ENCODE measurements at regions not wholly inside any gene's neighbourhood (a gene's known extent, or its start where the extent isn't known, plus 50 kb on each side); places are given as distances from the start of the nearest gene placed in this dataset.

GRCh38 chr7:119660080-119660479 is 612.9 kb upstream of the KCND2 start:
- no peak for DNase-seq
- Mint-ChIP-seq H3K4me3 (no peak overlapping the region), H3K4me1 (ENCODE audit: low read depth) (no peaks in the 10 kb centered on the region), H3K27me3 (ENCODE audit: low read depth) (no peaks in the 10 kb centered on the region), H3K27ac (no peak overlapping the region), H3K9me3 (peaks cover 3% of the 10 kb centered on the region), H3K36me3 (ENCODE audit: low read depth) (no peaks in the 10 kb centered on the region)
- intact Hi-C loops (cut with micrococcal nuclease), result no loop called here
- CTCF ChIA-PET, result no interaction called here

GRCh38 chr7:119664601-119665000 is 608.4 kb upstream of the KCND2 start:
- peaks cover 4% of the 10 kb centered on the region for H3K9me3 Mint-ChIP-seq
- no peak overlapping the region for H3K27ac Mint-ChIP-seq
- no peak for DNase-seq
- H3K27me3 Mint-ChIP-seq (ENCODE audit: low read depth), result no peaks in the 10 kb centered on the region
- H3K4me3 Mint-ChIP-seq, result no peak overlapping the region
- H3K4me1 Mint-ChIP-seq (ENCODE audit: low read depth), result no peaks in the 10 kb centered on the region
- intact Hi-C loops (cut with micrococcal nuclease), result no loop called here
- CTCF ChIA-PET, result no interaction called here
- H3K36me3 Mint-ChIP-seq (ENCODE audit: low read depth), result no peaks in the 10 kb centered on the region

GRCh38 chr7:119665796-119666195 is 607.2 kb upstream of the KCND2 start:
- Mint-ChIP-seq H3K9me3 (peaks cover 4% of the 10 kb centered on the region), H3K4me3 (no peak overlapping the region), H3K4me1 (ENCODE audit: low read depth) (no peaks in the 10 kb centered on the region), H3K27ac (no peak overlapping the region), H3K27me3 (ENCODE audit: low read depth) (no peaks in the 10 kb centered on the region), H3K36me3 (ENCODE audit: low read depth) (no peaks in the 10 kb centered on the region)
- CTCF ChIA-PET, result no interaction called here
- intact Hi-C loops (cut with micrococcal nuclease), result no loop called here
- DNase-seq, result no peak

- Mint-ChIP-seq H3K4me1 (ENCODE audit: low read depth) (no peaks in the 10 kb centered on the region), H3K27me3 (ENCODE audit: low read depth) (no peaks in the 10 kb centered on the region)
- no peak for DNase-seq
Observed at GRCh38 chr7:119681336-119681735, 591.6 kb upstream of the KCND2 start.

GRCh38 chr7:119684763-119685162 is 588.2 kb upstream of the KCND2 start:
- intact Hi-C loops (cut with micrococcal nuclease), result no loop called here
- Mint-ChIP-seq H3K27me3 (ENCODE audit: low read depth) (no peaks in the 10 kb centered on the region), H3K36me3 (ENCODE audit: low read depth) (no peaks in the 10 kb centered on the region), H3K9me3 (peaks cover 10% of the 10 kb centered on the region), H3K4me3 (no peak overlapping the region), H3K27ac (no peak overlapping the region), H3K4me1 (ENCODE audit: low read depth) (no peaks in the 10 kb centered on the region)
- CTCF ChIA-PET, result no interaction called here
- DNase-seq, result no peak

More at GRCh38 chr7:119681336-119681735, 591.6 kb upstream of the KCND2 start:
- CTCF ChIA-PET, result no interaction called here
- no peak overlapping the region for H3K27ac Mint-ChIP-seq
- peaks cover 11% of the 10 kb centered on the region for H3K9me3 Mint-ChIP-seq
- no peaks in the 10 kb centered on the region for H3K36me3 Mint-ChIP-seq (ENCODE audit: low read depth)
- intact Hi-C loops (cut with micrococcal nuclease), result no loop called here
- H3K4me3 Mint-ChIP-seq, result no peak overlapping the region

- CTCF ChIA-PET, result no interaction called here
- no peak overlapping the region for H3K27ac Mint-ChIP-seq
- no peaks in the 10 kb centered on the region for H3K27me3 Mint-ChIP-seq (ENCODE audit: low read depth)
- peaks cover 10% of the 10 kb centered on the region for H3K9me3 Mint-ChIP-seq
- no peaks in the 10 kb centered on the region for H3K36me3 Mint-ChIP-seq (ENCODE audit: low read depth)
- DNase-seq, result no peak
- intact Hi-C loops (cut with micrococcal nuclease), result no loop called here
- no peaks in the 10 kb centered on the region for H3K4me1 Mint-ChIP-seq (ENCODE audit: low read depth)
- no peak overlapping the region for H3K4me3 Mint-ChIP-seq
Observed at GRCh38 chr7:119685906-119686305, 587.1 kb upstream of the KCND2 start.

- DNase-seq, result no peak
- CTCF ChIA-PET, result no interaction called here
- H3K4me3 Mint-ChIP-seq, result no peak overlapping the region
- intact Hi-C loops (cut with micrococcal nuclease), result no loop called here
- no peaks in the 10 kb centered on the region for H3K4me1 Mint-ChIP-seq (ENCODE audit: low read depth)
- peaks cover 3% of the 10 kb centered on the region for H3K9me3 Mint-ChIP-seq
- H3K36me3 Mint-ChIP-seq (ENCODE audit: low read depth), result no peaks in the 10 kb centered on the region
- H3K27me3 Mint-ChIP-seq (ENCODE audit: low read depth), result no peaks in the 10 kb centered on the region
- no peak overlapping the region for H3K27ac Mint-ChIP-seq
Observed at GRCh38 chr7:119688831-119689230, 584.1 kb upstream of the KCND2 start.

- no peaks in the 10 kb centered on the region for H3K36me3 Mint-ChIP-seq (ENCODE audit: low read depth)
- CTCF ChIA-PET, result interaction anchor here (1.0 kb wide), 1 partner anchor 35 kb away, joined by 3 read pairs; no protein-coding TSS in a partner anchor
- intact Hi-C loops (cut with micrococcal nuclease), result no loop called here
Observed at GRCh38 chr7:119692541-119692940, 580.4 kb upstream of the KCND2 start.

GRCh38 chr7:119694506-119694905 is 578.5 kb upstream of the KCND2 start:
- Mint-ChIP-seq H3K27me3 (ENCODE audit: low read depth) (no peaks in the 10 kb centered on the region), H3K4me3 (no peak overlapping the region), H3K9me3 (peaks cover 4% of the 10 kb centered on the region), H3K36me3 (ENCODE audit: low read depth) (no peaks in the 10 kb centered on the region), H3K27ac (no peak overlapping the region), H3K4me1 (ENCODE audit: low read depth) (no peaks in the 10 kb centered on the region)
- no peak for DNase-seq
- CTCF ChIA-PET, result no interaction called here
- intact Hi-C loops (cut with micrococcal nuclease), result no loop called here

More at GRCh38 chr7:119692541-119692940, 580.4 kb upstream of the KCND2 start:
- Mint-ChIP-seq H3K4me1 (ENCODE audit: low read depth) (no peaks in the 10 kb centered on the region), H3K27ac (no peak overlapping the region), H3K27me3 (ENCODE audit: low read depth) (no peaks in the 10 kb centered on the region), H3K9me3 (peaks cover 6% of the 10 kb centered on the region), H3K4me3 (no peak overlapping the region)
- no peak for DNase-seq

- intact Hi-C loops (cut with micrococcal nuclease), result no loop called here
- no peaks in the 10 kb centered on the region for H3K4me1 Mint-ChIP-seq (ENCODE audit: low read depth)
- H3K27ac Mint-ChIP-seq, result no peak overlapping the region
- no peaks in the 10 kb centered on the region for H3K36me3 Mint-ChIP-seq (ENCODE audit: low read depth)
- peaks cover 4% of the 10 kb centered on the region for H3K9me3 Mint-ChIP-seq
- CTCF ChIA-PET, result no interaction called here
- no peak for DNase-seq
- H3K4me3 Mint-ChIP-seq, result no peak overlapping the region
- H3K27me3 Mint-ChIP-seq (ENCODE audit: low read depth), result no peaks in the 10 kb centered on the region
Observed at GRCh38 chr7:119696336-119696735, 576.6 kb upstream of the KCND2 start.

- intact Hi-C loops (cut with micrococcal nuclease), result no loop called here
- H3K27me3 Mint-ChIP-seq (ENCODE audit: low read depth), result no peaks in the 10 kb centered on the region
- no peak overlapping the region for H3K4me3 Mint-ChIP-seq
- DNase-seq, result no peak
- H3K27ac Mint-ChIP-seq, result no peak overlapping the region
- H3K9me3 Mint-ChIP-seq, result peaks cover 6% of the 10 kb centered on the region
- H3K4me1 Mint-ChIP-seq (ENCODE audit: low read depth), result no peaks in the 10 kb centered on the region
- no peaks in the 10 kb centered on the region for H3K36me3 Mint-ChIP-seq (ENCODE audit: low read depth)
- CTCF ChIA-PET, result no interaction called here
Observed at GRCh38 chr7:119703895-119704294, 569.1 kb upstream of the KCND2 start.

- no peaks in the 10 kb centered on the region for H3K27me3 Mint-ChIP-seq (ENCODE audit: low read depth)
- H3K4me1 Mint-ChIP-seq (ENCODE audit: low read depth), result no peaks in the 10 kb centered on the region
- H3K9me3 Mint-ChIP-seq, result peaks cover 8% of the 10 kb centered on the region
- H3K36me3 Mint-ChIP-seq (ENCODE audit: low read depth), result no peaks in the 10 kb centered on the region
- CTCF ChIA-PET, result no interaction called here
- H3K27ac Mint-ChIP-seq, result no peak overlapping the region
- intact Hi-C loops (cut with micrococcal nuclease), result no loop called here
- H3K4me3 Mint-ChIP-seq, result no peak overlapping the region
- DNase-seq, result no peak
Observed at GRCh38 chr7:119706608-119707007, 566.4 kb upstream of the KCND2 start.

- DNase-seq, result no peak
- CTCF ChIA-PET, result no interaction called here
- Mint-ChIP-seq H3K4me1 (ENCODE audit: low read depth) (no peaks in the 10 kb centered on the region), H3K4me3 (no peak overlapping the region), H3K27ac (no peak overlapping the region), H3K27me3 (ENCODE audit: low read depth) (no peaks in the 10 kb centered on the region), H3K9me3 (peaks cover 17% of the 10 kb centered on the region), H3K36me3 (ENCODE audit: low read depth) (no peaks in the 10 kb centered on the region)
- intact Hi-C loops (cut with micrococcal nuclease), result no loop called here
Observed at GRCh38 chr7:119708891-119709290, 564.1 kb upstream of the KCND2 start.

- CTCF ChIA-PET, result no interaction called here
- DNase-seq, result no peak
- Mint-ChIP-seq H3K36me3 (ENCODE audit: low read depth) (no peaks in the 10 kb centered on the region), H3K4me3 (no peak overlapping the region), H3K27me3 (ENCODE audit: low read depth) (no peaks in the 10 kb centered on the region), H3K9me3 (peaks cover 12% of the 10 kb centered on the region), H3K4me1 (ENCODE audit: low read depth) (no peaks in the 10 kb centered on the region), H3K27ac (no peak overlapping the region)
- intact Hi-C loops (cut with micrococcal nuclease), result no loop called here
Observed at GRCh38 chr7:119711104-119711503, 561.9 kb upstream of the KCND2 start.
